Suprapubic skin (tissue), 4 donors: ENCODE measurements at regions not wholly inside any gene's neighbourhood (a gene's known extent, or its start where the extent isn't known, plus 50 kb on each side); places are given as distances from the start of the nearest gene placed in this dataset.

ENCODE experiments used
- CTCF ChIP-seq, 2 donors: fragments of 200-600 bp in 1 of 2; fragments of 450-650 bp in 1 of 2; sonication (generic) in 1 of 2; IDR thresholded peaks; one replicate each; pipeline ENCODE4 v1.5.1; 2016 to 2019; ENCODE audit warnings: antibody characterized with exemption in 2 of 2, mild to moderate bottlenecking in 1 of 2, moderate library complexity in 1 of 2
- EP300 ChIP-seq: sonication (generic); formaldehyde crosslinking; IDR thresholded peaks from one replicate; pipeline ENCODE4 v1.6.1; 2017; ENCODE audit warnings: antibody characterized with exemption
- POLR2A ChIP-seq, 2 donors: fragments of 450-650 bp; IDR thresholded peaks; one replicate each; pipeline ENCODE4 v1.6.1; 2017; ENCODE audit warnings: antibody characterized with exemption in 2 of 2, mild to moderate bottlenecking in 2 of 2, moderate library complexity in 2 of 2
- POLR2AphosphoS5 ChIP-seq, 3 donors: sonication (generic); formaldehyde crosslinking; IDR thresholded peaks; one replicate each; pipeline ENCODE4 v1.6.1; 2017; ENCODE audit warnings: antibody characterized with exemption in 3 of 3

DNA sequence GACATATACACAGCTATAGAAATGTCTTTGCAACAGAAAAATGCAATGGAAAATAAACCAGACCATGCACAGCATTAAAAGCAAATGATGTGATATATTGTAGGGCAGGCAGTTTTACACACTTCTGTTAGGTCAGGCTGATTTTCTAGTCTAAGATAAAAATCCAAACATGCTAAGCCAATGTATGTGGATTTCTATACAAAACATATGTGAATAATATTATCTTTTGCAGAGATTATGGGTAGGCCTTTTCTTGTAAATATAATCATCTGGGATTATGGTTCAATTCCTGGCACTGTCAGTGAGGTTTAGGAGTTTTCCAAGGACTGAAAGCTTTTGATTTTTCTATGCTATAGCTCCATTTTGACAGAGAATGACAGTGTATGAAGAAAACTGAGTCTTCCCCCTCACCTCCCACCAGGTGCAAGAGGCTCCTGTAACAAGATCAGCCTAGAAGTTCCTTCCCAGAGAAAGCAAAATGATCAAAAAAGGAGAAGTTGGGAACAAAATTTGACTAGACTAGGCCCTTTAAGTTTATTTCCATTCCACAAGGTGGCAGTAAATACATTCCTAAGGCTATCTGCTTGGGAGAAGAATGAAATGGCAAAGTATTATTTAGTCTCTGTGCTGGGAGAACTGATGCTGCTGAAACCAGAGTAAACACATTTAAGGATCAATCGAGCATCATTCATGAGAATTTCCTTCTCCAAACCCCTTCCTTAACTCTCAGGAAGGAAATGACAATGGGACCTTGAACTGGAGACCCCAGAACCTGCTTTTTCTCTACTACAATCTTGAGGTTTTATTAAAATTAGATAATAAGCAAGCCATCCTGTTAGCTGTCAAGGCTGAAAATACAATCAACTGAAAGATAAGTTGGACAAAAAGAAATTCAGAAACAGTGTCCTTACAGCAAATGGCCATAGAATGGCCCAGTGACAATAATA, 133.0 kb upstream of the TUT7 start:
- TF ChIP-seq POLR2A (IDR thresholded peaks at IDR 0.05) = no peak
- TF ChIP-seq CTCF (IDR thresholded peaks at IDR 0.05) = peak; percentile 30 to 49
- no peak for TF ChIP-seq POLR2AphosphoS5 (IDR thresholded peaks at IDR 0.05)
- TF ChIP-seq EP300 = no peak
